ENCODE measurements at regions not wholly inside any gene's neighbourhood (a gene's known extent, or its start where the extent isn't known, plus 50 kb on each side); places are given as distances from the start of the nearest gene placed in this dataset.

DNA sequence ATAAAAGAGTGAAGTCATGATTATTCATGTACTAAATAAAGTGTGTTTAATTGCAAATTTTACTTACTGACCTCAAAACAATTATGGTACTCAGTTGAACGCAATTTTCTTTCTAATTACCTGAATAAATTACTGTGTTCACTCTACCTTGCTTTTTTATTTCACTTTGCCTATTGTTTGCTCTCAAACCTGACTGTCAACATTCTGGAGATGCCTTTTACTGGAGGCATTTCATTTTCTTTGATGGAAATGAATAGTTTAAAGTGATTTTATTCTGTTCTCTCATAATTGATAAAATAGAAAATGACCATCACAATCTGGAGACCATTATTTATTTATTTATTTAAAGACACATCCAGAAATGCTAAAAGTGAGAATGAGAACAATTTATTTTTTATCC lies 811.5 kb upstream of the ATXN8OS start:
- no TSS peak for BruUV-seq (replicated peaks)
- Histone ChIP-seq H3K4me3 (ENCODE audit: low read depth, low read length, poor library complexity, severe bottlenecking) (no peak overlapping the region), H3K36me3 (ENCODE audit: insufficient read depth, low read length, poor library complexity, severe bottlenecking) (no peaks in the 10 kb centered on the region), H3K4me1 (ENCODE audit: insufficient read depth, low read length, poor library complexity, severe bottlenecking) (no peaks in the 10 kb centered on the region), H3K27me3 (replicated peaks; ENCODE audit: insufficient read depth, low read depth, low read length, poor library complexity) (no peaks in the 10 kb centered on the region), H3K9me3 (ENCODE audit: low read depth, low read length, poor library complexity, severe bottlenecking) (no peaks in the 10 kb centered on the region), H3K27ac (ENCODE audit: low read depth, low read length, poor library complexity, severe bottlenecking) (no peak overlapping the region)
- CTCF ChIA-PET: no interaction called here
- DNase-seq (ENCODE audit: low spot score): no peak
- no peak for TF ChIP-seq EZH2 (IDR thresholded peaks at IDR 0.05; ENCODE audit: borderline replicate concordance, low read depth, low read length, poor library complexity, severe bottlenecking)
- TF ChIP-seq, protein P1, sequence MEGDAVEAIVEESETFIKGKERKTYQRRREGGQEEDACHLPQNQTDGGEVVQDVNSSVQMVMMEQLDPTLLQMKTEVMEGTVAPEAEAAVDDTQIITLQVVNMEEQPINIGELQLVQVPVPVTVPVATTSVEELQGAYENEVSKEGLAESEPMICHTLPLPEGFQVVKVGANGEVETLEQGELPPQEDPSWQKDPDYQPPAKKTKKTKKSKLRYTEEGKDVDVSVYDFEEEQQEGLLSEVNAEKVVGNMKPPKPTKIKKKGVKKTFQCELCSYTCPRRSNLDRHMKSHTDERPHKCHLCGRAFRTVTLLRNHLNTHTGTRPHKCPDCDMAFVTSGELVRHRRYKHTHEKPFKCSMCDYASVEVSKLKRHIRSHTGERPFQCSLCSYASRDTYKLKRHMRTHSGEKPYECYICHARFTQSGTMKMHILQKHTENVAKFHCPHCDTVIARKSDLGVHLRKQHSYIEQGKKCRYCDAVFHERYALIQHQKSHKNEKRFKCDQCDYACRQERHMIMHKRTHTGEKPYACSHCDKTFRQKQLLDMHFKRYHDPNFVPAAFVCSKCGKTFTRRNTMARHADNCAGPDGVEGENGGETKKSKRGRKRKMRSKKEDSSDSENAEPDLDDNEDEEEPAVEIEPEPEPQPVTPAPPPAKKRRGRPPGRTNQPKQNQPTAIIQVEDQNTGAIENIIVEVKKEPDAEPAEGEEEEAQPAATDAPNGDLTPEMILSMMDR (conservative IDR thresholded peaks at IDR 0.05; ENCODE audit: low read depth, low read length): no peak
- POLR2A ChIA-PET (ENCODE audit: low non-redundant PET): no interaction called here
- intact Hi-C loops (cut with micrococcal nuclease; ENCODE audit: unreplicated experiment): no loop called here

DNA sequence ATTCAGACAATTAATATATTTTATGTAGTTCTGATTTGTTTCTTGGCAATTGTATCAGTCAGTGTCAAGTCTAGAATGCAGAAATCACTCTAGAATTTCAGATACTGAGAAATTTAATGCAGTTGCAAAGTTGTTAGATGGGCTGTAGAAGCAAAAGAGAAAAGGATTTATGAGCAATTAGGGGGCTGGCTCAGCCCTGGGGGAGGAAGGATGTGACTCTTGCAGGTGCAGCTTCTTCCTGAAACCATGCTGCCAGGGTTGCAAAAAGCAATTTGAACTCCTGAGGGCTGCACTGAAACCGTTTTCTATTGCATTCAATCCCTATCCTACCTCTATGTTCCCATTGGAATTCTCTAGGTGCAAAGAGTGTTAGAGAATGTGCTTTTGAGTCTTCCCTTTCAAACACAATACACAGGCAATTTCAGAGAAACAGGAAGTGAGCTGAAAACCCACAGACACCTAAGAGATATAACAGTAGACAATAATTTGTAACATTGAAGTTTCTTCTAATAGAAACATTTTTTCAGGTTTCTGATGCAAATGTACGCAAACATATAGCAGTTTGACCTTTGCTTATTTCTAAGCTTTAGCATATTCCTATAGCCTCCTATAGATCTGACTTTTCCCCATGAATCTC lies 814.7 kb upstream of the ATXN8OS start:
- H3K4me1 ChIP-seq (ENCODE audit: insufficient read depth, low read length, poor library complexity, severe bottlenecking): no peaks in the 10 kb centered on the region
- H3K9me3 ChIP-seq (ENCODE audit: low read depth, low read length, poor library complexity, severe bottlenecking): no peaks in the 10 kb centered on the region
- H3K27ac ChIP-seq (ENCODE audit: low read depth, low read length, poor library complexity, severe bottlenecking): no peak overlapping the region
- no peaks in the 10 kb centered on the region for H3K27me3 ChIP-seq (replicated peaks; ENCODE audit: insufficient read depth, low read depth, low read length, poor library complexity)
- H3K36me3 ChIP-seq (ENCODE audit: insufficient read depth, low read length, poor library complexity, severe bottlenecking): no peaks in the 10 kb centered on the region
- ChIA-PET CTCF (no interaction called here), POLR2A (ENCODE audit: low non-redundant PET) (no interaction called here)
- DNase-seq (ENCODE audit: low spot score): no peak
- intact Hi-C loops (cut with micrococcal nuclease; ENCODE audit: unreplicated experiment): no loop called here
- no peak overlapping the region for H3K4me3 ChIP-seq (ENCODE audit: low read depth, low read length, poor library complexity, severe bottlenecking)
- TF ChIP-seq, protein P1 (conservative IDR thresholded peaks at IDR 0.05; ENCODE audit: low read depth, low read length): no peak
- TF ChIP-seq EZH2 (IDR thresholded peaks at IDR 0.05; ENCODE audit: borderline replicate concordance, low read depth, low read length, poor library complexity, severe bottlenecking): no peak
- BruUV-seq (replicated peaks): no TSS peak

DNA sequence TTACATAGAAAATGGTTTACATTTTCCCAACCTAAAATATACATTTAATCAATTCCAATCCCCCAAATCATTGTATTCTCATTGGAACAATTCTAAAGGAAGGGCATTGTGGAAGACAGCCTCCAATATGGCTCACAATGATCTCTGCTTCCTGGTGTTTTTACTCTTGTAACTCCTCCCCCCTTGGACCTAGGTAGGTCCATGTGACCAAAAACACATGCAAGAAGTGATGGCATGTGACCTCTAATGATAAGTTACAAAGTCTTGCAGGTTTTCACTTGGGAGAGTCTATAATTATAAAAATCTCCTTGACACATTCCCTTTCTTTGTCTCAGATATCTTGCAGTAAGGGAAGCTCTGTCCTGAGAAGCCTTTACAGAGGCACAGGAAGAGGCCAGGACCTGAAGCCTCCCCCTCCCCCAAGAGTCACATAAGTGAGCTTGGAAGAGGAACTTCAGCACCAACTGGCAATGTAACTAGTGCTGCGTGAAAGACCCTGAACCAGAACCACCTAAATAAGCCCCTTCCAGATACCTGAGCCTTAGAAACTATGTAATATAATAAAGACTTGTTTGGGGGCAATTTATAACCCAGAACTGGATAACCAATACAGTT lies 816.2 kb upstream of the ATXN8OS start:
- Histone ChIP-seq H3K36me3 (ENCODE audit: insufficient read depth, low read length, poor library complexity, severe bottlenecking) (no peaks in the 10 kb centered on the region), H3K27me3 (replicated peaks; ENCODE audit: insufficient read depth, low read depth, low read length, poor library complexity) (no peaks in the 10 kb centered on the region), H3K4me3 (ENCODE audit: low read depth, low read length, poor library complexity, severe bottlenecking) (no peak overlapping the region), H3K4me1 (ENCODE audit: insufficient read depth, low read length, poor library complexity, severe bottlenecking) (no peaks in the 10 kb centered on the region), H3K27ac (ENCODE audit: low read depth, low read length, poor library complexity, severe bottlenecking) (no peak overlapping the region), H3K9me3 (ENCODE audit: low read depth, low read length, poor library complexity, severe bottlenecking) (no peaks in the 10 kb centered on the region)
- ChIA-PET CTCF (no interaction called here), POLR2A (ENCODE audit: low non-redundant PET) (no interaction called here)
- no peak for TF ChIP-seq EZH2 (IDR thresholded peaks at IDR 0.05; ENCODE audit: borderline replicate concordance, low read depth, low read length, poor library complexity, severe bottlenecking)
- TF ChIP-seq, protein P1 (conservative IDR thresholded peaks at IDR 0.05; ENCODE audit: low read depth, low read length): no peak
- no TSS peak for BruUV-seq (replicated peaks)
- intact Hi-C loops (cut with micrococcal nuclease; ENCODE audit: unreplicated experiment): no loop called here
- no peak for DNase-seq (ENCODE audit: low spot score)

All from A673 (cell line).